HG03139 (cell line): ENCODE measurements at regions not wholly inside any gene's neighbourhood (a gene's known extent, or its start where the extent isn't known, plus 50 kb on each side); places are given as distances from the start of the nearest gene placed in this dataset.

Experiments
- ATAC-seq: cut with Tn5 transposase; IDR thresholded peaks from one replicate; pipeline ENCODE4 v1.9.1; 2021; ENCODE audit not compliant: unreplicated experiment

- ATAC-seq = no peak
Measured at GRCh38 chr16:86016201-86016965, 117.4 kb downstream of the IRF8 start.

GRCh38 chr16:86018071-86018470 is 119.1 kb downstream of the IRF8 start:
- ATAC-seq = no peak

GRCh38 chr16:86018487-86018886 is 119.5 kb downstream of the IRF8 start:
- no peak for ATAC-seq

- no peak for ATAC-seq
Measured at GRCh38 chr16:86018941-86019340, 120.0 kb downstream of the IRF8 start.

- ATAC-seq = no peak
Measured at GRCh38 chr16:86019446-86020047, 120.6 kb downstream of the IRF8 start.

- no peak for ATAC-seq
Measured at GRCh38 chr16:86020971-86021370, 122.0 kb downstream of the IRF8 start.

- ATAC-seq = no peak
Measured at GRCh38 chr16:86022381-86022960, 123.5 kb downstream of the IRF8 start.

- ATAC-seq = no peak
Measured at GRCh38 chr16:86024210-86024609, 125.2 kb downstream of the IRF8 start.

GRCh38 chr16:86025706-86026105 is 126.7 kb downstream of the IRF8 start:
- ATAC-seq = no peak

GRCh38 chr16:86026171-86026910 is 127.4 kb downstream of the IRF8 start:
- no peak for ATAC-seq

- ATAC-seq = no peak
Measured at GRCh38 chr16:86026916-86027315, 128.0 kb downstream of the IRF8 start.

- no peak for ATAC-seq
Measured at GRCh38 chr16:86027373-86028126, 128.6 kb downstream of the IRF8 start.

- ATAC-seq = no peak
Measured at GRCh38 chr16:86029131-86029741, 130.3 kb downstream of the IRF8 start.

GRCh38 chr16:86030116-86030515 is 131.2 kb downstream of the IRF8 start:
- no peak for ATAC-seq

GRCh38 chr16:86031141-86031678 is 132.2 kb downstream of the IRF8 start:
- ATAC-seq = no peak

- ATAC-seq = no peak
Measured at GRCh38 chr16:86033016-86033474, 134.1 kb downstream of the IRF8 start.

- no peak for ATAC-seq
Measured at GRCh38 chr16:86033971-86034370, 135.0 kb downstream of the IRF8 start.

- ATAC-seq = no peak
Measured at GRCh38 chr16:86034421-86034919, 135.5 kb downstream of the IRF8 start.

GRCh38 chr16:86035906-86036305 is 136.9 kb downstream of the IRF8 start:
- no peak for ATAC-seq
